Astrocyte of the cerebellum (primary cell): ENCODE measurements at regions not wholly inside any gene's neighbourhood (a gene's known extent, or its start where the extent isn't known, plus 50 kb on each side); places are given as distances from the start of the nearest gene placed in this dataset.

Source experiments
- DNase-seq: peaks from one replicate; pipeline ENCODE4 v3.0.0-alpha.2; 2011; ENCODE audit warnings: low read depth
- H3K4me3 ChIP-seq: 2 replicates; pipeline ENCODE4 v1.5.1; 2011; ENCODE audit warnings: mild to moderate bottlenecking, low read depth, low read length, moderate library complexity
- CTCF ChIP-seq: IDR thresholded peaks from 2 replicates; pipeline ENCODE4 v1.5.1; 2012; ENCODE audit warnings: low read length, low read depth, moderate library complexity, mild to moderate bottlenecking; ENCODE audit errors: missing control alignments
- in situ Hi-C: cut with HindIII; loops from 2 replicates; pipeline ENCODE4 v1.10.0; 2017; ENCODE audit warnings: low sequenced_read_pairs

GRCh38 chr6:1257778-1258177, 54.1 kb upstream of the FOXQ1 start:
- no peak for DNase-seq
- in situ Hi-C loops: no loop called here
- no peak for TF ChIP-seq CTCF
- H3K4me3 ChIP-seq: no peak overlapping the region

DNA sequence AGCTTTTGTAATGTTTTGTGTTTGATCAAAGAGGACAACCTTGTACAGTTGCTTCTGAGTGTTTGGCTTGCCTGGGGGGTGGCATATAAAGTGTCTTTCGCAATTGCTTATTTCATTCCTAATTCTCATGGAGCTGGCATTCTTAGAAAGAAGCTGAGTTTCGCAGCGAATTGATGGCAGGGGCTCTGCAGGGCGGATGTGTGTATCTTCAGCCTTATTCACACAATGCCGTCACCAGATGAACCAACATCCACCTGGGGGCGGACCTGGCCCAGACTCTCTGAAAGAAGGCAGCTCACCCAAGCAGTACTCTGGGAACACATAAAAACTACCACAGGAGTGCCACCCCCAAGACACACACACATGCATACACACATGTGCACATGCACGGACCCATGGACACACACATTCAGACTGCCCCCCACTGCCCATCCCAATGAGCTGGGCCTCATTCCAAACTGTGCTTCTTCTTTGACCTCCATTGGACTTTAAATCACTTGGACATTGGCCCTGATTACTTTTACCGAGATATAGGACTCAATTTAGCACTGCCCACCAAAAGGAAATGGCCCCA, 55.4 kb upstream of the FOXQ1 start:
- TF ChIP-seq CTCF: no peak
- DNase-seq: no peak
- no peak overlapping the region for H3K4me3 ChIP-seq
- in situ Hi-C loops: no loop called here

GRCh38 chr6:1255636-1256365, 56.1 kb upstream of the FOXQ1 start:
- in situ Hi-C loops: no loop called here
- no peak for DNase-seq
- no peak overlapping the region for H3K4me3 ChIP-seq
- no peak for TF ChIP-seq CTCF

DNA sequence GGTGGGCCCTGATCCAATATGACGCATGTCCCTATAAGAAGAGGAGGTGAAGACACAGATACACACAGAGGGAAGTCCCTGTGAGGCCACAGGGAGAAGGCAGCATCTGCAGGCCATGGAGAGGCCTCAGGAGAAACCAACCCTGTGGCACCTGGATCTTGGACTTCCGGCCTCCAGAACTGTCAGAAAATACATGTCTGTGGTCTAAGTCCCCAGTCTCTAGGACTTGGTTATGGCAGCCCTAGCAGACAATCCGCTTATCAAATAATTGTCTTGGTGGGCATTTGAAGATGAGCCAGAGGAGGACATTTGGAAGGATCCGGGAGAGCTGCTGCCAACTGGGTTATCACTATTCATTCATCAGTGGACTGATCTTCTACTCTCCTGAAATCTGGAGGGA, 57.6 kb upstream of the FOXQ1 start:
- in situ Hi-C loops: no loop called here
- no peak for TF ChIP-seq CTCF
- DNase-seq: no peak

GRCh38 chr6:1253816-1254215, 58.1 kb upstream of the FOXQ1 start:
- no peak for DNase-seq
- in situ Hi-C loops: no loop called here
- no peak for TF ChIP-seq CTCF
- H3K4me3 ChIP-seq: no peak overlapping the region

More for the DNA sequence above, 57.6 kb upstream of the FOXQ1 start:
- no peak overlapping the region for H3K4me3 ChIP-seq

GRCh38 chr6:1251198-1252155, 60.4 kb upstream of the FOXQ1 start:
- no peak for DNase-seq
- H3K4me3 ChIP-seq: no peak overlapping the region
- TF ChIP-seq CTCF: no peak
- in situ Hi-C loops: no loop called here
